Omental fat pad (tissue), 3 donors: ENCODE measurements at regions not wholly inside any gene's neighbourhood (a gene's known extent, or its start where the extent isn't known, plus 50 kb on each side); places are given as distances from the start of the nearest gene placed in this dataset.

ENCODE experiments used
- ATAC-seq: fragments of 150-250 bp; one replicate; pipeline ENCODE4 v1.9.1; 2016; ENCODE audit warnings: mild to moderate bottlenecking, moderate library complexity; ENCODE audit not compliant: low FRiP score
- DNase-seq: peaks from one replicate; pipeline ENCODE4 v3.0.0-alpha.2; 2019; ENCODE audit warnings: low spot score
- CTCF ChIP-seq, 3 donors: fragments of 450-650 bp; IDR thresholded peaks; one replicate each; pipeline ENCODE4 v1.5.1; 2016 to 2017; ENCODE audit warnings: antibody characterized with exemption in 3 of 3, mild to moderate bottlenecking in 3 of 3, moderate library complexity in 2 of 3

GRCh38 chr12:38399711-38400206 lies 83.2 kb downstream of the ALG10B start:
- DNase-seq, result no peak
- ATAC-seq, result no peak
- TF ChIP-seq CTCF (IDR thresholded peaks at IDR 0.05), result no peak

GRCh38 chr12:38402811-38403210 lies 86.2 kb downstream of the ALG10B start:
- TF ChIP-seq CTCF (IDR thresholded peaks at IDR 0.05), result no peak
- no peak for ATAC-seq
- no peak for DNase-seq

- ATAC-seq (no peak), DNase-seq (no peak)
- no peak for TF ChIP-seq CTCF (IDR thresholded peaks at IDR 0.05)
These were observed 92.9 kb downstream of the ALG10B start for GRCh38 chr12:38409511-38409910.

- no peak for TF ChIP-seq CTCF (IDR thresholded peaks at IDR 0.05)
- no peak for ATAC-seq
- DNase-seq, result no peak
These were observed 94.9 kb downstream of the ALG10B start for GRCh38 chr12:38411426-38411825.

- ATAC-seq, result no peak
These were observed 95.4 kb downstream of the ALG10B start for GRCh38 chr12:38411946-38412345.

GRCh38 chr12:38417101-38417500 lies 100.5 kb downstream of the ALG10B start:
- TF ChIP-seq CTCF (IDR thresholded peaks at IDR 0.05), result no peak
- no peak for DNase-seq
- ATAC-seq, result no peak

More at GRCh38 chr12:38411946-38412345, 95.4 kb downstream of the ALG10B start:
- no peak for DNase-seq
- TF ChIP-seq CTCF (IDR thresholded peaks at IDR 0.05), result no peak

GRCh38 chr12:38424436-38424835 lies 107.9 kb downstream of the ALG10B start:
- no peak for ATAC-seq

More at GRCh38 chr12:38424436-38424835, 107.9 kb downstream of the ALG10B start:
- DNase-seq, result no peak
- no peak for TF ChIP-seq CTCF (IDR thresholded peaks at IDR 0.05)
